ENCODE measurements at regions not wholly inside any gene's neighbourhood (a gene's known extent, or its start where the extent isn't known, plus 50 kb on each side); places are given as distances from the start of the nearest gene placed in this dataset.
A peak's percentile ranks its signal among the peaks of the same experiment; 100 is the strongest.

- no peaks in the 10 kb centered on the region for H3K36me3 ChIP-seq
- no peak for TF ChIP-seq CTCF (IDR thresholded peaks at IDR 0.05)
- H3K4me3 ChIP-seq, result no peak overlapping the region
- H3K27ac ChIP-seq, result no peak overlapping the region
- no peaks in the 10 kb centered on the region for H3K4me1 ChIP-seq
- intact Hi-C loops (cut with DNase I), result no loop called here
- peak; percentile 66 for DNase-seq
- no peaks in the 10 kb centered on the region for H3K9me3 ChIP-seq
- peak overlapping the region in 1 of 2 donors; percentile 32 for H3K9ac ChIP-seq (ENCODE audit: low read depth in 2 of 2, low read length in 2 of 2)
- H3K27me3 ChIP-seq, result no peaks in the 10 kb centered on the region
Measured at GRCh38 chr2:70367722-70368323, 66.0 kb upstream of the FAM136A start.

- Histone ChIP-seq H3K36me3 (no peaks in the 10 kb centered on the region), H3K4me3 (no peak overlapping the region), H3K4me1 (no peaks in the 10 kb centered on the region), H3K27ac (no peak overlapping the region), H3K27me3 (no peaks in the 10 kb centered on the region), H3K9ac (ENCODE audit: low read depth in 2 of 2, low read length in 2 of 2) (no peak overlapping the region), H3K9me3 (no peaks in the 10 kb centered on the region)
- intact Hi-C loops (cut with DNase I), result no loop called here
- no peak for DNase-seq
- TF ChIP-seq CTCF (IDR thresholded peaks at IDR 0.05), result no peak
Measured at GRCh38 chr2:70362661-70363060, 60.8 kb upstream of the FAM136A start.

- no peaks in the 10 kb centered on the region for H3K9me3 ChIP-seq
- H3K4me1 ChIP-seq, result no peaks in the 10 kb centered on the region
- H3K9ac ChIP-seq (ENCODE audit: low read depth in 2 of 2, low read length in 2 of 2), result no peak overlapping the region
- no peak overlapping the region for H3K4me3 ChIP-seq
- H3K27me3 ChIP-seq, result no peaks in the 10 kb centered on the region
- TF ChIP-seq CTCF (IDR thresholded peaks at IDR 0.05), result no peak
- intact Hi-C loops (cut with DNase I), result no loop called here
- no peak for DNase-seq
- H3K36me3 ChIP-seq, result no peaks in the 10 kb centered on the region
- no peak overlapping the region for H3K27ac ChIP-seq
Measured at GRCh38 chr2:70360661-70361270, 58.9 kb upstream of the FAM136A start.

DNA sequence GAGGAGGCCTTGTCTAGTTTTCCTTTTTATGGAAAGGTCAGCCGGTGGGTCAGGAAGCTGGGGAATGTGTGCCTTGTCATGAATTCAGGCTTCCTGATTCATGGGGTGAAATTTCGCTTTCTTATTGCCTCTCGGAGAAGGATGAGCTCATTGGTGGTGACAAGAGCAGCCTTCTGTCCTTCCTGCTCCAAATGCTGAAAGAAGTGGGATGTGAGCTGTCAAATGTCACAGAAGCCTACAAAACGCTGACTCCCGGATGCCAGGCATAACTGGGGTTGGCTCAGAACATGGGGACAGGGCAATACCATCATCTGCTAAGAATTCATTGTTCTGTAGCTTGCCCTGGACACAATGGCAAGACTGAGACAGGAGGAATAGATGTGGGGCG is 55.8 kb upstream of the FAM136A start:
- Histone ChIP-seq H3K4me3 (no peak overlapping the region), H3K27me3 (no peaks in the 10 kb centered on the region), H3K9ac (ENCODE audit: low read depth in 2 of 2, low read length in 2 of 2) (no peak overlapping the region), H3K27ac (no peak overlapping the region), H3K4me1 (no peaks in the 10 kb centered on the region), H3K9me3 (no peaks in the 10 kb centered on the region), H3K36me3 (no peaks in the 10 kb centered on the region)
- intact Hi-C loops (cut with DNase I), result no loop called here
- DNase-seq, result no peak
- TF ChIP-seq CTCF (IDR thresholded peaks at IDR 0.05), result no peak

- no peaks in the 10 kb centered on the region for H3K9me3 ChIP-seq
- TF ChIP-seq CTCF (IDR thresholded peaks at IDR 0.05), result no peak
- intact Hi-C loops (cut with DNase I), result no loop called here
- DNase-seq, result no peak
- no peak overlapping the region for H3K4me3 ChIP-seq
- no peak overlapping the region for H3K9ac ChIP-seq (ENCODE audit: low read depth in 2 of 2, low read length in 2 of 2)
- no peak overlapping the region for H3K27ac ChIP-seq
- H3K27me3 ChIP-seq, result no peaks in the 10 kb centered on the region
- H3K36me3 ChIP-seq, result no peaks in the 10 kb centered on the region
- H3K4me1 ChIP-seq, result no peaks in the 10 kb centered on the region
Measured at GRCh38 chr2:70356941-70357683, 55.2 kb upstream of the FAM136A start.

Data from colonic mucosa (tissue), 4 donors.